Adrenal gland (tissue), 9 donors: ENCODE measurements at regions not wholly inside any gene's neighbourhood (a gene's known extent, or its start where the extent isn't known, plus 50 kb on each side); places are given as distances from the start of the nearest gene placed in this dataset.
A peak's percentile ranks its signal among the peaks of the same experiment; 100 is the strongest.

Experiments
- DNase-seq, 7 donors: peaks; one replicate each; pipeline ENCODE4 v3.0.0-alpha.2; 2019 to 2020
- H3K27ac ChIP-seq, 5 donors: fragments of 200-600 bp; sonication (generic) in 4 of 5; 1 replicate in 3 of 5; 2 replicates in 2 of 5; pipeline versions ENCODE4 v1.5.1 to v1.8.0; 2016 to 2020; ENCODE audit warnings: mild to moderate bottlenecking in 1 of 5
- H3K27me3 ChIP-seq: fragments of 200-600 bp; 2 replicates; pipeline ENCODE4 v1.8.0; 2021
- H3K36me3 ChIP-seq, 2 donors: fragments of 200-600 bp; replicated peaks in 1 of 2; 1 replicate in 1 of 2; 2 replicates in 1 of 2; pipeline versions ENCODE4 v1.5.1 to v1.8.0; 2018 to 2022
- H3K4me1 ChIP-seq, 2 donors: fragments of 200-600 bp; replicated peaks in 1 of 2; 1 replicate in 1 of 2; 2 replicates in 1 of 2; pipeline versions ENCODE4 v1.5.1 to v1.8.0; 2018 to 2021
- H3K4me3 ChIP-seq, 4 donors: fragments of 200-600 bp; sonication (generic) in 3 of 4; one replicate each; pipeline ENCODE4 v1.5.1; 2016 to 2018
- H3K9me3 ChIP-seq, 3 donors: fragments of 200-600 bp; sonication (generic) in 1 of 3; replicated peaks in 1 of 3; 1 replicate in 2 of 3; 2 replicates in 1 of 3; pipeline versions ENCODE4 v1.5.1 to v1.8.0; 2016 to 2021
- POLR2A ChIP-seq, 2 donors: fragments of 450-650 bp; IDR thresholded peaks; one replicate each; pipeline ENCODE4 v1.6.1; 2017; ENCODE audit warnings: antibody characterized with exemption in 2 of 2, mild to moderate bottlenecking in 2 of 2, moderate library complexity in 1 of 2
- WGBS, 4 donors: extraction: QIAGEN DNeasy Blood & Tissue Kit in 2 of 4; methylation state at CpG; one replicate each; pipeline versions ENCODE4 v1.1.5 to v1.1.7; 2013 to 2017; 5-methylcytosine and 5-hydroxymethylcytosine counted together
- intact Hi-C, 2 donors: fragments of 100-400 bp; cut with DNase I; formaldehyde crosslinking; loops; one replicate each; pipeline versions ENCODE4 v1.14.1 to v1.15.0; 2022 to 2023
- TF ChIP-seq, protein P1 (sequence below), 6 experiments: fragments of 450-650 bp in 4 of 6; fragments of 200-600 bp in 2 of 6; sonication (generic) in 1 of 6; IDR thresholded peaks; 1 replicate in 5 of 6; 2 replicates in 1 of 6; pipeline versions ENCODE4 v1.5.1 to v1.8.0; 2016 to 2021; ENCODE audit warnings: antibody characterized with exemption in 6 of 6, mild to moderate bottlenecking in 2 of 6, moderate library complexity in 1 of 6
- donor health status: healthy with polysubstance abuse.
- donor health status: Bipolar disorder and iron deficiency.
- donor health status: DM: yes; HTN: yes; CAD: no.
- donor health status: DM: no; HTN: no; CAD: no.
- donor health status: DM: no; HTN: no; CAD: no.

GRCh38 chr4:140255467-140255866 lies 101.5 kb upstream of the MAML3 start:
- no peak for TF ChIP-seq POLR2A (IDR thresholded peaks at IDR 0.05)
- TF ChIP-seq, protein P1, sequence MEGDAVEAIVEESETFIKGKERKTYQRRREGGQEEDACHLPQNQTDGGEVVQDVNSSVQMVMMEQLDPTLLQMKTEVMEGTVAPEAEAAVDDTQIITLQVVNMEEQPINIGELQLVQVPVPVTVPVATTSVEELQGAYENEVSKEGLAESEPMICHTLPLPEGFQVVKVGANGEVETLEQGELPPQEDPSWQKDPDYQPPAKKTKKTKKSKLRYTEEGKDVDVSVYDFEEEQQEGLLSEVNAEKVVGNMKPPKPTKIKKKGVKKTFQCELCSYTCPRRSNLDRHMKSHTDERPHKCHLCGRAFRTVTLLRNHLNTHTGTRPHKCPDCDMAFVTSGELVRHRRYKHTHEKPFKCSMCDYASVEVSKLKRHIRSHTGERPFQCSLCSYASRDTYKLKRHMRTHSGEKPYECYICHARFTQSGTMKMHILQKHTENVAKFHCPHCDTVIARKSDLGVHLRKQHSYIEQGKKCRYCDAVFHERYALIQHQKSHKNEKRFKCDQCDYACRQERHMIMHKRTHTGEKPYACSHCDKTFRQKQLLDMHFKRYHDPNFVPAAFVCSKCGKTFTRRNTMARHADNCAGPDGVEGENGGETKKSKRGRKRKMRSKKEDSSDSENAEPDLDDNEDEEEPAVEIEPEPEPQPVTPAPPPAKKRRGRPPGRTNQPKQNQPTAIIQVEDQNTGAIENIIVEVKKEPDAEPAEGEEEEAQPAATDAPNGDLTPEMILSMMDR (IDR thresholded peaks at IDR 0.05), result no peak
- DNase-seq, result no peak
- H3K9me3 ChIP-seq, result no peaks in the 10 kb centered on the region
- peak overlapping the region in 1 of 5 donors; percentile 3 for H3K27ac ChIP-seq
- H3K36me3 ChIP-seq, result no peaks in the 10 kb centered on the region
- WGBS, 4 donors, result 84 to 88% (median 86%) methylated on average over 5 of the region's 5 CpGs
- no peak overlapping the region for H3K4me3 ChIP-seq
- H3K4me1 ChIP-seq, result peaks cover 5 to 17% of the 10 kb centered on the region in 2 donors
- intact Hi-C loops, result loop anchor here (10.0 kb wide), 2 partner anchors 211 to 521 kb away; no protein-coding TSS in a partner anchor
- no peaks in the 10 kb centered on the region for H3K27me3 ChIP-seq

DNA sequence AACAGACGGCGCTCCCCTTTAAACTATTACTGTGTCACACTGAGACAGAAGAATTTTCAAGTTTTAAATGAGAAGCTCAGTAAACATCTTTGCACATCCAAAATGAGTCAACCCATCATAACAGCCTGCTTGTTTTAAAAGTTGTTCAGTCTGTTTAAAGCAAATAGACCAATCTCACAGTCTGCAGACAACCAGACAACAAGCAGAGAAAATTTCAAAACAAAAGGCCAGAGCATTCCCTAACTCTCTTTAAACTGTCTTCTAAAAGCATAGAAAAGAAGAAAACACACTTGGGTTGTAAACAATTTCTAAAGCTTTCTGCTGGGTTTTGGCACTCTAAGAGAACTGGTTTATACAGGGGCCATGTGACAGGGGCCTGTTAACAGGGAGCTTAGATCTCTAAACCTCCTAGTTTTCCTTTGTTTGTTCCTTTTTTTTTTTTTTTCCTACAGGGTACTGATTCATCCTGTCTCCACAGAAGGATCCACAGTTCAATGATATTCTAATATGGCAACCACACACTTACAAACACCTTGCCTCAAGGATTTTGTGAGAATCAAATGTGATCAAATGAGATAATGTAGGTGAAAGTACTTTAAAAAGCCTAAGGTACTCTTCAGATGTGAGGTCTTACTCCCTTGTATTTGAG lies 100.8 kb upstream of the MAML3 start:
- intact Hi-C loops, result loop anchor here (5.0 to 10.0 kb wide), 3 partner anchors 102 to 520 kb away; partner anchors contain the start of gene MAML3 (in 1 of the 2)
- H3K27ac ChIP-seq, result peak overlapping the region in 1 of 5 donors; percentile 3
- no peaks in the 10 kb centered on the region for H3K9me3 ChIP-seq
- H3K27me3 ChIP-seq, result no peaks in the 10 kb centered on the region
- no peak overlapping the region for H3K4me3 ChIP-seq
- TF ChIP-seq POLR2A (IDR thresholded peaks at IDR 0.05), result no peak
- TF ChIP-seq, protein P1 (IDR thresholded peaks at IDR 0.05), result no peak
- H3K4me1 ChIP-seq, result peaks cover 5 to 17% of the 10 kb centered on the region in 2 donors
- WGBS, 4 donors, result 91 to 94% (median 93%) methylated on average over 2 of the region's 2 CpGs
- H3K36me3 ChIP-seq, result no peaks in the 10 kb centered on the region
- DNase-seq, result no peak

GRCh38 chr4:140253556-140254027 lies 99.6 kb upstream of the MAML3 start:
- 18 to 32% (median 30%) methylated on average over 8 of the region's 8 CpGs for WGBS, 4 donors
- no peaks in the 10 kb centered on the region for H3K27me3 ChIP-seq
- H3K4me1 ChIP-seq, result peaks cover 5 to 29% of the 10 kb centered on the region in 2 donors
- TF ChIP-seq, protein P1 (IDR thresholded peaks at IDR 0.05), result no peak
- TF ChIP-seq POLR2A (IDR thresholded peaks at IDR 0.05), result no peak
- intact Hi-C loops, result loop anchor here (2.0 to 10.0 kb wide), 4 partner anchors 99 to 519 kb away; partner anchors contain the start of gene MAML3 (in 2 of the 2)
- DNase-seq, result no peak
- H3K9me3 ChIP-seq, result no peaks in the 10 kb centered on the region
- no peaks in the 10 kb centered on the region for H3K36me3 ChIP-seq
- peak overlapping the region in 3 of 5 donors; percentile 92 to 95 (median 94) for H3K27ac ChIP-seq
- H3K4me3 ChIP-seq, result peak overlapping the region in 1 of 4 donors; percentile 66

GRCh38 chr4:140252742-140253555 lies 99.0 kb upstream of the MAML3 start:
- 0 to 1% (median 0%) methylated on average over 7 to 72 of the region's 72 CpGs for WGBS, 4 donors
- Histone ChIP-seq H3K4me1 (peaks cover 5 to 29% of the 10 kb centered on the region in 2 donors), H3K36me3 (no peaks in the 10 kb centered on the region), H3K27ac (peak overlapping the region; percentile 53 to 95 (median 92)), H3K27me3 (no peaks in the 10 kb centered on the region), H3K4me3 (peak overlapping the region in 2 of 4 donors; percentile 54 to 66), H3K9me3 (no peaks in the 10 kb centered on the region)
- TF ChIP-seq, protein P1 (IDR thresholded peaks at IDR 0.05), result peak; percentile 65 to 97 (median 80)
- TF ChIP-seq POLR2A (IDR thresholded peaks at IDR 0.05), result peak in 1 of 2 donors; percentile 48
- intact Hi-C loops, result loop anchor here (2.0 to 10.0 kb wide), 4 partner anchors 98 to 518 kb away; partner anchors contain the start of gene MAML3 (in 2 of the 2)
- DNase-seq, result peak; percentile 77 to 88 (median 79)
